ENCODE measurements at regions not wholly inside any gene's neighbourhood (a gene's known extent, or its start where the extent isn't known, plus 50 kb on each side); places are given as distances from the start of the nearest gene placed in this dataset.

GRCh38 chr10:128817636-128818035 lies 649.4 kb upstream of the MGMT start:
- H3K27me3 Mint-ChIP-seq, result no peaks in the 10 kb centered on the region
- no peak overlapping the region for H3K27ac Mint-ChIP-seq
- no peak for DNase-seq
- no peaks in the 10 kb centered on the region for H3K9me3 Mint-ChIP-seq
- no peaks in the 10 kb centered on the region for H3K36me3 Mint-ChIP-seq (ENCODE audit: low read depth)
- H3K4me1 Mint-ChIP-seq, result no peaks in the 10 kb centered on the region
- no peak overlapping the region for H3K4me3 Mint-ChIP-seq
- intact Hi-C loops (cut with micrococcal nuclease), result no loop called here

- intact Hi-C loops (cut with micrococcal nuclease), result no loop called here
- Mint-ChIP-seq H3K27me3 (no peaks in the 10 kb centered on the region), H3K27ac (no peak overlapping the region), H3K4me3 (no peak overlapping the region), H3K36me3 (ENCODE audit: low read depth) (no peaks in the 10 kb centered on the region), H3K4me1 (no peaks in the 10 kb centered on the region), H3K9me3 (no peaks in the 10 kb centered on the region)
- DNase-seq, result no peak
These were observed 646.4 kb upstream of the MGMT start for GRCh38 chr10:128820663-128821062.

GRCh38 chr10:128823201-128823600 lies 643.8 kb upstream of the MGMT start:
- no peak for DNase-seq
- no peaks in the 10 kb centered on the region for H3K9me3 Mint-ChIP-seq
- H3K27ac Mint-ChIP-seq, result no peak overlapping the region
- no peaks in the 10 kb centered on the region for H3K4me1 Mint-ChIP-seq
- intact Hi-C loops (cut with micrococcal nuclease), result no loop called here
- H3K4me3 Mint-ChIP-seq, result no peak overlapping the region
- no peaks in the 10 kb centered on the region for H3K36me3 Mint-ChIP-seq (ENCODE audit: low read depth)
- H3K27me3 Mint-ChIP-seq, result no peaks in the 10 kb centered on the region

DNA sequence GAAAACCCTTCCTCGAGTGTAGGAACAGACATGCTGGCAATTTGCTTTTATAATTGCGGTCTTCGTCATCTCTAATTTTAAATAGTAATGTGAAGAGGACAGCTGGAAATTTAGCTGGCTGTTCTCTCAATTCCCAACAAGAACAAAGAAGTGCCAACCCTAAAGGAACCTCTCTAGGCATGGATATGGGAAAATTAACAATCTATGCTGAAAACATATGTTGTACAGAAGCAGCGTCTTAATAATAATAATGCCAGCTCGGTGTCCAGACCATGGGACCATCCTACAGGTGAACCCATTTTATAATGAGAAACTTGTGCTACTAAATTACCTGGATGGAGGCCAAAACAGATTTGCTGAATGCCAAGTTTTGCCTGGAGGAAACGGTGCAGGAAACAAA lies 641.4 kb upstream of the MGMT start:
- H3K4me3 Mint-ChIP-seq, result no peak overlapping the region

DNA sequence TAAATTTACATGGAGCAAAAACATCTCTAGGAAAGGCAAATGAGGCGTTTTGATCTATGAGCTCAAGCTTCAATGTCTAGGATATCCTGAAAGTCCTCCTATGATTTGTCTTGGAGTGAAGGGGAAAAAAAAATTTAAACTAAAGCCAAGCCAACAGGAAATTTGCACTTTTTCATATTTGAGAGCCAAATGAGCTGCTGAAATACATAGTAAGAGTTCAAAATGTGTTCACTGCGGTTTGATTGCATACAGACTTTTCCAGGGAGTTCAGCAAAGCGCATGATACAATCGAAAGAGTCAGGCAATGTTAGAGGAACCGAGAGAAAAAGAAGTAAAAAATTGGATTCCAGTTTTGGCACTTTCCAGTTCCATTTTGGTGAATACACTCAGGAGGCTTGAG lies 633.4 kb upstream of the MGMT start:
- H3K27me3 Mint-ChIP-seq, result no peaks in the 10 kb centered on the region
- no peak overlapping the region for H3K27ac Mint-ChIP-seq
- intact Hi-C loops (cut with micrococcal nuclease), result no loop called here
- H3K4me1 Mint-ChIP-seq, result no peaks in the 10 kb centered on the region
- H3K36me3 Mint-ChIP-seq (ENCODE audit: low read depth), result no peaks in the 10 kb centered on the region
- no peak overlapping the region for H3K4me3 Mint-ChIP-seq
- no peaks in the 10 kb centered on the region for H3K9me3 Mint-ChIP-seq
- no peak for DNase-seq

More for the DNA sequence above, 641.4 kb upstream of the MGMT start:
- DNase-seq, result no peak
- no peaks in the 10 kb centered on the region for H3K27me3 Mint-ChIP-seq
- no peaks in the 10 kb centered on the region for H3K9me3 Mint-ChIP-seq
- no peaks in the 10 kb centered on the region for H3K36me3 Mint-ChIP-seq (ENCODE audit: low read depth)
- no peaks in the 10 kb centered on the region for H3K4me1 Mint-ChIP-seq
- H3K27ac Mint-ChIP-seq, result no peak overlapping the region
- intact Hi-C loops (cut with micrococcal nuclease), result no loop called here

DNA sequence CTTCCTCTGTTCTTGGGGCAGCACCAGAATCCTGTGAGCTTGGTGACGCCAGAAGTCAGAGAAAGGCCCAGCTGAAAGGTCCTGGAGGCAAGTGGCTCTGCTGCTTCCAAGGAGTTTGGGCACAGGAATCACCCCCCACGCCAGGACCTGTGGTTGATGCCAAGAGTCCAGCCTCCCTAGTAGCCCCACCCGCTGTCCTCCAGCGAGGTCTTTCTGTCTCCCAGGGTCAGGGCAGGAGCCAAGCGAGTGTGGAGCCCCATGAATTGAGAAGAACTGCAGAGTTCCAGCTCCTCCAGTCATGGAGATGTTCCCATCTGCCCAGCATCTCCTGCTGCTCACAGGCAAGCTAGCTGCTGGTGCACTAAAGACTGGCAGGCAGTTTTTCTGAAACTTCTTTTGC lies 631.7 kb upstream of the MGMT start:
- H3K9me3 Mint-ChIP-seq, result no peaks in the 10 kb centered on the region
- H3K4me1 Mint-ChIP-seq, result no peaks in the 10 kb centered on the region
- no peaks in the 10 kb centered on the region for H3K36me3 Mint-ChIP-seq (ENCODE audit: low read depth)
- no peaks in the 10 kb centered on the region for H3K27me3 Mint-ChIP-seq
- H3K4me3 Mint-ChIP-seq, result no peak overlapping the region
- no peak for DNase-seq
- intact Hi-C loops (cut with micrococcal nuclease), result no loop called here
- no peak overlapping the region for H3K27ac Mint-ChIP-seq

DNA sequence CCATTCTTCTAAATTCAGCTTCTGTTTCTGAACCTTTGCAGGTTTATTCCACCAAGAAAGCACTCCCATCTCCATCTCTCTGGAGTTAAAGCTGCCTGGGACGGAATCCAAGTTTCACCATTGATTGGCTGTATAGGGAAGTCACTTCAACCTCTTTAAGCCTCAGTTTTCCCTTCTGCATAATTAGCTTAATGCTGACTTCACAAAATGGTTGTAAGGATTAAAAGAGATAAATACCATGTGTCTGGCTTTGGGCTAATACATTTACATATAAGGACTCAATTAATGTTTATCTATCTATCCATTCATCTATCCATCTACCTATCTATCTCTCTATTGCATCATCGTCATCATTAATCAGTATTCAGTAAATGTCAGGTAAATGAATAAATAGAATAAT lies 629.6 kb upstream of the MGMT start:
- no peaks in the 10 kb centered on the region for H3K4me1 Mint-ChIP-seq
- no peaks in the 10 kb centered on the region for H3K36me3 Mint-ChIP-seq (ENCODE audit: low read depth)
- no peak overlapping the region for H3K4me3 Mint-ChIP-seq
- no peak overlapping the region for H3K27ac Mint-ChIP-seq
- intact Hi-C loops (cut with micrococcal nuclease), result no loop called here
- no peaks in the 10 kb centered on the region for H3K9me3 Mint-ChIP-seq
- DNase-seq, result no peak
- H3K27me3 Mint-ChIP-seq, result peaks cover 6% of the 10 kb centered on the region

GRCh38 chr10:128839134-128839533 lies 627.9 kb upstream of the MGMT start:
- Mint-ChIP-seq H3K27ac (no peak overlapping the region), H3K4me1 (no peaks in the 10 kb centered on the region), H3K4me3 (no peak overlapping the region), H3K27me3 (peaks cover 7% of the 10 kb centered on the region), H3K9me3 (no peaks in the 10 kb centered on the region), H3K36me3 (ENCODE audit: low read depth) (no peaks in the 10 kb centered on the region)
- DNase-seq, result no peak
- intact Hi-C loops (cut with micrococcal nuclease), result no loop called here

DNA sequence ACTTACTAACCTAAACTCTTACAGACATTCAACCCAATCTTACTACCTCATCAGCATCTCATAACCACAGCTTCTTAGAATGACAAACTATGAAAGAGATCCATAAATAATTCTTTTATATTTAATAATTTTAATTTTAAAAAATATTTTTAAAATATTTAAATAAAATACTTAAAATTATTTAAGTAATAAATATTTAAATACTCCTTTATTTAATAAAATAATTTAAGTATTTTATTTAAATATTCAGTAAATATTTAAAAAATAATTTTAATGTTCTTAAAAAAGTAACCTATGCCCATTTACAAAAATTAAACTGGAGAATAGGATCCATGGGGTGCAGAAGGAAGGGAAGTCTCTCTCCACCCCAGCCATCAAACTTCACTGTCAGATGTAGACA lies 627.3 kb upstream of the MGMT start:
- Mint-ChIP-seq H3K27me3 (peaks cover 7% of the 10 kb centered on the region), H3K4me1 (no peaks in the 10 kb centered on the region), H3K9me3 (no peaks in the 10 kb centered on the region), H3K4me3 (no peak overlapping the region), H3K27ac (no peak overlapping the region), H3K36me3 (ENCODE audit: low read depth) (no peaks in the 10 kb centered on the region)
- DNase-seq, result no peak
- intact Hi-C loops (cut with micrococcal nuclease), result no loop called here

DNA sequence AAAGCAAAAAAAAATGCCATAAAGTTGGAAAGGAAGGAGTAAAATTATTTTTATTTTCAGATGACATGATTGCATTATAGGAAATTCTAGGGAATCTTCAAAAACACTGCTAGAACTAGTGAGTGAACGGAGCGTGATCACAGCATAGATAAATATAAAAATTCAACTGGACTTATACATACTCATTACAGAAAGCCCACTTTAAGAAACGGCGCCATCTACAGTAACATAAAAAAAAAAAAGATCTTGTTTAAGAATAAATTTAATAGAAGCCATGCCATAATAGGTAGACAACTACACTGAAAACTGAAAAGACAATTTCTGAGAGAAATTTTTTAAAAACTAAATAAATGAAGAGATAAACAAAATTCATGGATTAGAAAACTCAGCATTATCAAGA lies 623.1 kb upstream of the MGMT start:
- peaks cover 7% of the 10 kb centered on the region for H3K27me3 Mint-ChIP-seq
- H3K27ac Mint-ChIP-seq, result no peak overlapping the region
- intact Hi-C loops (cut with micrococcal nuclease), result no loop called here
- no peak overlapping the region for H3K4me3 Mint-ChIP-seq
- no peak for DNase-seq
- H3K4me1 Mint-ChIP-seq, result no peaks in the 10 kb centered on the region
- H3K9me3 Mint-ChIP-seq, result no peaks in the 10 kb centered on the region
- no peaks in the 10 kb centered on the region for H3K36me3 Mint-ChIP-seq (ENCODE audit: low read depth)

DNA sequence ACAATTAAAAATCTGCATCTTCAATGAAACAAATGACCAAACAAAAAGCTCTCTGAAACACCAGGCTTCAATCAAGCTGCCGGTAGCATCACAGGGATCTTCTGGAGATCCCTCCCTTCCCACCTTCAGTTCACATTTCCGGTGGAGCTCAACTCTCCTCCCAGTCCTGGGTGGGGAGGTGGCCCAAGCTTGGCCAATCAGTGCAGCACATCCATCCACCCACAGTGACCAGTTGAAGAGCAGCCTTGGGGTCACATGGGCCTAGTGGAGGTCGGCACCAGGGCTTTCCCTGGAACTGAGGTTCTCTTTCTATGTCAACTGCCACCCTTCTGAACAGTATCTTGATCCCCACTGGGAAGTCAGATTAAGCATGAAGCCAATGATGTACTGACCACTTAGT lies 620.1 kb upstream of the MGMT start:
- H3K9me3 Mint-ChIP-seq, result no peaks in the 10 kb centered on the region
- intact Hi-C loops (cut with micrococcal nuclease), result no loop called here
- no peak overlapping the region for H3K27ac Mint-ChIP-seq
- DNase-seq, result no peak
- H3K27me3 Mint-ChIP-seq, result peaks cover 5% of the 10 kb centered on the region
- no peaks in the 10 kb centered on the region for H3K36me3 Mint-ChIP-seq (ENCODE audit: low read depth)
- H3K4me3 Mint-ChIP-seq, result no peak overlapping the region
- no peaks in the 10 kb centered on the region for H3K4me1 Mint-ChIP-seq

- no peak overlapping the region for H3K27ac Mint-ChIP-seq
- H3K36me3 Mint-ChIP-seq (ENCODE audit: low read depth), result no peaks in the 10 kb centered on the region
- no peak for DNase-seq
- H3K4me3 Mint-ChIP-seq, result no peak overlapping the region
- intact Hi-C loops (cut with micrococcal nuclease), result no loop called here
- no peaks in the 10 kb centered on the region for H3K4me1 Mint-ChIP-seq
- H3K9me3 Mint-ChIP-seq, result no peaks in the 10 kb centered on the region
- H3K27me3 Mint-ChIP-seq, result peaks cover 1% of the 10 kb centered on the region
These were observed 618.2 kb upstream of the MGMT start for GRCh38 chr10:128848810-128849209.

DNA sequence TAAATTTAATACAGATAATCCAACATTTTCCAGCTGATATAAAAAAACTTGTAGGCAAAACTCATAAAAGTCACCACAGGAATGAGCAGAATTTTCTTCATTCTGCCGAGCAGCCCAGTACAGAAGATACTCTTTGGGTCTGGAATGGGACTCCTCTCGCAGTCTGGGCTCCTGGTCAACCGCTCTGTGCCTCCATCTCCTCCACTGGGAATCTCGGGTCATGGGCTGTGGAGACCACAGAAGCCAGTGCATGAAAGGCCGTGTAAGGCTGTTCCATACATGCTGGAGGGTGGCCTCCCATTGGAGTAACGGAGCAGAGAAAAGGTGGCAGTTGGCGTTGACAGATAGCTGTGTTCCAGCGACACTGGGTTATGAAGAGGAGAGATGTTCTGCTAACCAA lies 616.4 kb upstream of the MGMT start:
- Mint-ChIP-seq H3K4me3 (no peak overlapping the region), H3K4me1 (no peaks in the 10 kb centered on the region), H3K36me3 (ENCODE audit: low read depth) (no peaks in the 10 kb centered on the region), H3K27ac (no peak overlapping the region), H3K27me3 (peaks cover 1% of the 10 kb centered on the region), H3K9me3 (no peaks in the 10 kb centered on the region)
- DNase-seq, result peak; percentile 46
- intact Hi-C loops (cut with micrococcal nuclease), result no loop called here

DNA sequence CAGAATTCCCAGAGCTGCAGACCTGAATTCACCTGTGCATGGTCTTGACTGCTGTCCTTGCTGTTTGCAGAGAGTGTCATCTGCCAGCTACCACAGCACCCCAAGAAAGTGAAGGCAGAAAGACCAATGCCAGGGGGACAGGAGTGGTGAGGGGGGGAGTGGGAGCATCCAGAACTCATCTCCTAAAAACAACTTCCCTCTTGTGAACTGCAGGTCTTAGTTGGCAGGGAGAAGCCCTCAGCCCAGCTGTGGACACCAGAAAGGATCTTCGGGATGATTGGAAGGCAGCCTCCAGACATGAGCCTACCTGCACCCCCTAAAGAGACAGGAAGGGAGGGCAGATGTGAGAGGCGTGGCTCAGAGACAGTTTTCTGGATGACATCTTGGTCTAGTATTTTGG lies 615.8 kb upstream of the MGMT start:
- no peaks in the 10 kb centered on the region for H3K36me3 Mint-ChIP-seq (ENCODE audit: low read depth)
- H3K27me3 Mint-ChIP-seq, result peaks cover 1% of the 10 kb centered on the region
- H3K4me3 Mint-ChIP-seq, result no peak overlapping the region
- no peaks in the 10 kb centered on the region for H3K9me3 Mint-ChIP-seq
- H3K4me1 Mint-ChIP-seq, result no peaks in the 10 kb centered on the region
- peak; percentile 33 for DNase-seq
- H3K27ac Mint-ChIP-seq, result no peak overlapping the region
- intact Hi-C loops (cut with micrococcal nuclease), result no loop called here

DNA sequence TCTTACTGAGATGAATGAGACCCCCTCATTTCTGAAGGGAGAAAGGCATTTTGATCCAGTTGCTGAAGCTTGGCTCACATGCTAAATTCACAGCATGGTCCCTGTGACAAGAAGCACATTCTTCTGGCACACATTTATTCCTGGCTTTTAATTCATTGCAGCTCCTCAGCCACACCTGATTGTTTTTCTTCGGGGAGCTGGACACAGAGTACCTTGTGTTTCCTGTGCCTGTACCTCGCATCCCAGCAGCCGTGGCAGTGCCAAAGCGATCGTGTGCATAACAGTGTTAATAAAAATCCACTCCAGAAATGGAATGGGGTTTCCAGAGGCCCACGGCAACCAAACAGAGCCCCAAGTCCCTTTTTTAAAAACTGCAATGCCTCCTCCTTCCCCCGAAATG lies 615.3 kb upstream of the MGMT start:
- Mint-ChIP-seq H3K36me3 (ENCODE audit: low read depth) (no peaks in the 10 kb centered on the region), H3K27ac (no peak overlapping the region), H3K4me3 (no peak overlapping the region), H3K4me1 (no peaks in the 10 kb centered on the region), H3K27me3 (peaks cover 1% of the 10 kb centered on the region), H3K9me3 (no peaks in the 10 kb centered on the region)
- DNase-seq, result peak; percentile 19
- intact Hi-C loops (cut with micrococcal nuclease), result no loop called here

DNA sequence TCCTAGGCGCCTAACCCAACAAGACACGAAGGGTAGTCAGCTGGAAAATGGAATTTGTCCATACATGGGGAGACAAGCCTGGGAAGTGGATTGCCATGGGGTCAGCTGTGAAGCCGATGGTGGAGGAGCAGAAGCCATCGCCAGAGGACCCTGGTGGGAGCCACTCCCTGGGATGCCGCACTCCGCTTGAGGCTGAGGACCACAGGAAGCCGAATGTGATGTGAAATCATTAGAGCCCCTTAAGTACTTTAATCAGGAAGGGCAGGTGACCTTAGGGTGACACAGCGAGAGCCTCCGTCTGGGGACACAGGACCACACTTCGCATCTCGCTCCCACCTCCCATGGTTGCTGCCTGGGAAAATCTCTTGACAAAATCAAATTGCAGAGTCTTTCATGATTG lies 614.6 kb upstream of the MGMT start:
- H3K4me3 Mint-ChIP-seq, result no peak overlapping the region
- no peaks in the 10 kb centered on the region for H3K36me3 Mint-ChIP-seq (ENCODE audit: low read depth)
- H3K27me3 Mint-ChIP-seq, result peaks cover 1% of the 10 kb centered on the region
- H3K9me3 Mint-ChIP-seq, result no peaks in the 10 kb centered on the region
- H3K4me1 Mint-ChIP-seq, result no peaks in the 10 kb centered on the region
- no peak overlapping the region for H3K27ac Mint-ChIP-seq
- intact Hi-C loops (cut with micrococcal nuclease), result no loop called here
- DNase-seq, result peak; percentile 33

All from activated CD4-positive, alpha-beta T cell treated with anti-CD3 and anti-CD28 coated beads, Interleukin-2, amount 10 ng/mL, durations not matched to agents 24 days and 14 days (primary cell).